ENCODE measurements at regions not wholly inside any gene's neighbourhood (a gene's known extent, or its start where the extent isn't known, plus 50 kb on each side); places are given as distances from the start of the nearest gene placed in this dataset.

GRCh38 chr5:100319885-100320284, 215.3 kb upstream of the FAM174A start:
- Mint-ChIP-seq H3K4me3 (no peak overlapping the region), H3K27me3 (no peaks in the 10 kb centered on the region), H3K4me1 (no peaks in the 10 kb centered on the region), H3K36me3 (ENCODE audit: low read depth) (no peaks in the 10 kb centered on the region), H3K27ac (no peak overlapping the region), H3K9me3 (peaks cover 10% of the 10 kb centered on the region)
- no peak for ATAC-seq (replicated peaks)

- Mint-ChIP-seq H3K4me3 (no peak overlapping the region), H3K9me3 (peaks cover 19% of the 10 kb centered on the region), H3K27ac (no peak overlapping the region), H3K27me3 (no peaks in the 10 kb centered on the region), H3K4me1 (no peaks in the 10 kb centered on the region), H3K36me3 (ENCODE audit: low read depth) (no peaks in the 10 kb centered on the region)
- ATAC-seq (replicated peaks): no peak
These were observed 221.5 kb upstream of the FAM174A start for GRCh38 chr5:100313657-100314056.

- no peaks in the 10 kb centered on the region for H3K36me3 Mint-ChIP-seq (ENCODE audit: low read depth)
- no peak overlapping the region for H3K4me3 Mint-ChIP-seq
- peaks cover 19% of the 10 kb centered on the region for H3K9me3 Mint-ChIP-seq
- H3K27me3 Mint-ChIP-seq: no peaks in the 10 kb centered on the region
- no peak for ATAC-seq (replicated peaks)
- no peaks in the 10 kb centered on the region for H3K4me1 Mint-ChIP-seq
- no peak overlapping the region for H3K27ac Mint-ChIP-seq
These were observed 223.4 kb upstream of the FAM174A start for GRCh38 chr5:100311806-100312205.

GRCh38 chr5:100306000-100306399, 229.2 kb upstream of the FAM174A start:
- no peak for ATAC-seq (replicated peaks)
- H3K27ac Mint-ChIP-seq: no peak overlapping the region

GRCh38 chr5:100303216-100303615, 232.0 kb upstream of the FAM174A start:
- Mint-ChIP-seq H3K27ac (no peak overlapping the region), H3K4me1 (no peaks in the 10 kb centered on the region), H3K9me3 (no peaks in the 10 kb centered on the region), H3K4me3 (no peak overlapping the region), H3K36me3 (ENCODE audit: low read depth) (no peaks in the 10 kb centered on the region), H3K27me3 (no peaks in the 10 kb centered on the region)
- no peak for ATAC-seq (replicated peaks)

More at GRCh38 chr5:100306000-100306399, 229.2 kb upstream of the FAM174A start:
- no peaks in the 10 kb centered on the region for H3K4me1 Mint-ChIP-seq
- H3K9me3 Mint-ChIP-seq: no peaks in the 10 kb centered on the region
- no peak overlapping the region for H3K4me3 Mint-ChIP-seq
- no peaks in the 10 kb centered on the region for H3K36me3 Mint-ChIP-seq (ENCODE audit: low read depth)
- H3K27me3 Mint-ChIP-seq: no peaks in the 10 kb centered on the region

GRCh38 chr5:100299261-100299660, 235.9 kb upstream of the FAM174A start:
- H3K27me3 Mint-ChIP-seq: no peaks in the 10 kb centered on the region
- ATAC-seq (replicated peaks): no peak
- no peak overlapping the region for H3K27ac Mint-ChIP-seq
- H3K36me3 Mint-ChIP-seq (ENCODE audit: low read depth): no peaks in the 10 kb centered on the region
- H3K4me3 Mint-ChIP-seq: no peak overlapping the region
- H3K4me1 Mint-ChIP-seq: no peaks in the 10 kb centered on the region
- H3K9me3 Mint-ChIP-seq: no peaks in the 10 kb centered on the region

GRCh38 chr5:100276071-100276470, 259.1 kb upstream of the FAM174A start:
- ATAC-seq (replicated peaks): no peak
- no peaks in the 10 kb centered on the region for H3K4me1 Mint-ChIP-seq
- no peaks in the 10 kb centered on the region for H3K36me3 Mint-ChIP-seq (ENCODE audit: low read depth)
- no peak overlapping the region for H3K27ac Mint-ChIP-seq
- H3K9me3 Mint-ChIP-seq: peaks cover 7% of the 10 kb centered on the region
- no peak overlapping the region for H3K4me3 Mint-ChIP-seq
- H3K27me3 Mint-ChIP-seq: no peaks in the 10 kb centered on the region

- no peak overlapping the region for H3K4me3 Mint-ChIP-seq
- no peaks in the 10 kb centered on the region for H3K27me3 Mint-ChIP-seq
- H3K9me3 Mint-ChIP-seq: peaks cover 7% of the 10 kb centered on the region
- no peaks in the 10 kb centered on the region for H3K36me3 Mint-ChIP-seq (ENCODE audit: low read depth)
- ATAC-seq (replicated peaks): no peak
- H3K4me1 Mint-ChIP-seq: no peaks in the 10 kb centered on the region
- no peak overlapping the region for H3K27ac Mint-ChIP-seq
These were observed 259.5 kb upstream of the FAM174A start for GRCh38 chr5:100275631-100276030.

- no peak for ATAC-seq (replicated peaks)
- Mint-ChIP-seq H3K9me3 (peaks cover 4% of the 10 kb centered on the region), H3K4me1 (no peaks in the 10 kb centered on the region), H3K4me3 (no peak overlapping the region), H3K27ac (no peak overlapping the region), H3K27me3 (no peaks in the 10 kb centered on the region), H3K36me3 (ENCODE audit: low read depth) (no peaks in the 10 kb centered on the region)
These were observed 261.2 kb upstream of the FAM174A start for GRCh38 chr5:100273846-100274580.

- H3K36me3 Mint-ChIP-seq (ENCODE audit: low read depth): no peaks in the 10 kb centered on the region
- H3K4me3 Mint-ChIP-seq: no peak overlapping the region
- no peak overlapping the region for H3K27ac Mint-ChIP-seq
- no peaks in the 10 kb centered on the region for H3K4me1 Mint-ChIP-seq
- ATAC-seq (replicated peaks): no peak
- no peaks in the 10 kb centered on the region for H3K27me3 Mint-ChIP-seq
- no peaks in the 10 kb centered on the region for H3K9me3 Mint-ChIP-seq
These were observed 265.0 kb upstream of the FAM174A start for GRCh38 chr5:100270023-100270771.

GRCh38 chr5:100260968-100261367, 274.2 kb upstream of the FAM174A start:
- no peaks in the 10 kb centered on the region for H3K4me1 Mint-ChIP-seq
- H3K9me3 Mint-ChIP-seq: no peaks in the 10 kb centered on the region
- no peak for ATAC-seq (replicated peaks)
- H3K27me3 Mint-ChIP-seq: peaks cover 4% of the 10 kb centered on the region
- H3K4me3 Mint-ChIP-seq: no peak overlapping the region
- H3K36me3 Mint-ChIP-seq (ENCODE audit: low read depth): no peaks in the 10 kb centered on the region
- no peak overlapping the region for H3K27ac Mint-ChIP-seq

- no peaks in the 10 kb centered on the region for H3K27me3 Mint-ChIP-seq
- no peak overlapping the region for H3K27ac Mint-ChIP-seq
- no peaks in the 10 kb centered on the region for H3K9me3 Mint-ChIP-seq
- no peak for ATAC-seq (replicated peaks)
- H3K4me3 Mint-ChIP-seq: no peak overlapping the region
- no peaks in the 10 kb centered on the region for H3K36me3 Mint-ChIP-seq (ENCODE audit: low read depth)
- H3K4me1 Mint-ChIP-seq: no peaks in the 10 kb centered on the region
These were observed 282.2 kb upstream of the FAM174A start for GRCh38 chr5:100252944-100253343.

- no peak overlapping the region for H3K27ac Mint-ChIP-seq
- H3K4me1 Mint-ChIP-seq: no peaks in the 10 kb centered on the region
- H3K4me3 Mint-ChIP-seq: no peak overlapping the region
- no peaks in the 10 kb centered on the region for H3K36me3 Mint-ChIP-seq (ENCODE audit: low read depth)
- no peak for ATAC-seq (replicated peaks)
- H3K9me3 Mint-ChIP-seq: no peaks in the 10 kb centered on the region
- H3K27me3 Mint-ChIP-seq: no peaks in the 10 kb centered on the region
These were observed 283.1 kb upstream of the FAM174A start for GRCh38 chr5:100252037-100252436.

GRCh38 chr5:100249884-100250269, 285.3 kb upstream of the FAM174A start:
- Mint-ChIP-seq H3K27ac (no peak overlapping the region), H3K4me1 (no peaks in the 10 kb centered on the region), H3K36me3 (ENCODE audit: low read depth) (no peaks in the 10 kb centered on the region), H3K9me3 (no peaks in the 10 kb centered on the region), H3K4me3 (no peak overlapping the region), H3K27me3 (no peaks in the 10 kb centered on the region)
- ATAC-seq (replicated peaks): peak; percentile 19

- no peaks in the 10 kb centered on the region for H3K36me3 Mint-ChIP-seq (ENCODE audit: low read depth)
- H3K9me3 Mint-ChIP-seq: no peaks in the 10 kb centered on the region
- H3K4me3 Mint-ChIP-seq: no peak overlapping the region
- no peak overlapping the region for H3K27ac Mint-ChIP-seq
- no peaks in the 10 kb centered on the region for H3K27me3 Mint-ChIP-seq
- H3K4me1 Mint-ChIP-seq: no peaks in the 10 kb centered on the region
- ATAC-seq (replicated peaks): no peak
These were observed 285.8 kb upstream of the FAM174A start for GRCh38 chr5:100249211-100249883.

All from activated T-helper 17 cell treated with anti-CD3 and anti-CD28 coated beads, Interleukin-2, amount 50 U/mL, for 72 hours (primary cell).